GM18909 (cell line): ENCODE measurements at regions not wholly inside any gene's neighbourhood (a gene's known extent, or its start where the extent isn't known, plus 50 kb on each side); places are given as distances from the start of the nearest gene placed in this dataset.

Source experiments
- ATAC-seq: cut with Tn5 transposase; IDR thresholded peaks from one replicate; pipeline ENCODE4 v1.9.1; 2021; ENCODE audit warnings: mild to moderate bottlenecking; ENCODE audit not compliant: unreplicated experiment, poor library complexity

GRCh38 chr3:106247902-106248684 lies 379.3 kb upstream of the CBLB start:
- peak; percentile 88 for ATAC-seq

- no peak for ATAC-seq
Observed at GRCh38 chr3:106249159-106249558, 380.3 kb upstream of the CBLB start.

GRCh38 chr3:106249981-106250380 lies 381.2 kb upstream of the CBLB start:
- no peak for ATAC-seq

GRCh38 chr3:106251160-106251892 lies 382.5 kb upstream of the CBLB start:
- ATAC-seq: no peak

DNA sequence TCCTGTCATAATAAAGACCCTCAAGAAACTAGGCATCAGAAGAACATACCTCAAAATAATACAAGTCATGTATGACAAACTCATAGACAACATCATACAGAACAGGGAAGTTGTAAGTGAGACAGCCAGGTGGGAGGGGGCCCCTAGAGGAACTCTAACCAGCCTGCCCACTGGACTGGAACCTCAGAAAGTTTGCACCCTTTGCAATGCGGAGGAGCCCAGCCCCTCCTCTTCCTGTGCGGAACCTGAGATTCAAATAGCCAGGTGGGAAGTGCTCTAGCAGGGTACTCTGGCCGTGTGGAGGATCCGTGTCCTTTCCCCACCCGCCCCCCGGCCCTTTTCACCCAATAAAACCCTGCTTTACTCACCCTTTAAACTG lies 387.0 kb upstream of the CBLB start:
- ATAC-seq: peak; percentile 95

GRCh38 chr3:106256249-106256957 lies 387.6 kb upstream of the CBLB start:
- peak; percentile 37 for ATAC-seq

- ATAC-seq: no peak
Observed at GRCh38 chr3:106257172-106257571, 388.4 kb upstream of the CBLB start.

DNA sequence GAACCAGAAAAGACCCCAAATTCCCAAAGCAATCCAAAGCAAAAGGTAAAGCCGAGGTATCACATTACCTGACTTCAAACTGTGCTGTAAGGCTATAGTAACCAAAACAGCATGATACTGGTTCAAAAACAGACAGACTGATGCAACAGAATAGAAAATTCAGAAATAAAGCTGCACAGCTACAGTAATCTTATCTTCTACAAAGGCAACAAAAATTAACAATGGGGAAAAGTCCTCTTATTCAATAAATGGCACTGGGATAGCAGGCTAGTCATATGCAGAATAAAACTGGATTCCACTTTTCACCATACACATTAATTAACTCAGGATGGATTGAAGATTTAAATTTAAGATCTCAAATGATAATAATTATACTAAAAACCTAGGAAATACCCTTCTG lies 392.6 kb upstream of the CBLB start:
- no peak for ATAC-seq

DNA sequence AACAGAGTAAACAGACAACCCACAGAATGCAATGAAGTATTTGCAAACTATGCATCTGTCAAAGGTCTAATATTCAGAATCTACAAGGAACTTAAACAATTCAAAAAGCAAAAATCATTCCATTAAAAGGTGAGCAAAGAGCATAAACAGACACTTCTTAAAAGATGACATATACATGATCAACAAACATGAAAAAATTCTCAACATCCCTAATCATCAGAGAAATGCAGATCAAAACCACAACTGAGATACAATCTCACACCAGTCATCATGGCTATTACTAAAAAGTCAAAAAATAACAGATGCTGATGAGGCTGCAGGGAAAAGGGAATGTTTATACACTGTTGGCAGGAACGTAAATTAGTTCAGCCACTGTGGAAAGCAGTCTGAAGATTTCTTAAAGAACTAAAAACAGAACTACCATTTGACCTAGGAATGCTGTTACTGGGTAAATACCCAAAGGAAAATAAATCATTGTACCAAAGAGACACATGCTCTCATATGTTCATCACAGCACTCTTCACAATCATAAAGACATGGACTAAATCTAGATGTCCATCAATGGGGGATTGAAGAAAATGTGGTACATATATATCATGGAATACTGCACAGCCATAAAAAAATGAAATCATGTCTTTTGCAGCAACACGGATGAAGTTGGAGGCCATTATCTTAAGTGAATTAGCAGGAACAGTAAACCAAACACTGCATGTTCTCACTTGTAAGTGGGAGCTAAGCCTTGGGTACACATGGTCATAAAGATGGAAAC lies 393.3 kb upstream of the CBLB start:
- no peak for ATAC-seq

DNA sequence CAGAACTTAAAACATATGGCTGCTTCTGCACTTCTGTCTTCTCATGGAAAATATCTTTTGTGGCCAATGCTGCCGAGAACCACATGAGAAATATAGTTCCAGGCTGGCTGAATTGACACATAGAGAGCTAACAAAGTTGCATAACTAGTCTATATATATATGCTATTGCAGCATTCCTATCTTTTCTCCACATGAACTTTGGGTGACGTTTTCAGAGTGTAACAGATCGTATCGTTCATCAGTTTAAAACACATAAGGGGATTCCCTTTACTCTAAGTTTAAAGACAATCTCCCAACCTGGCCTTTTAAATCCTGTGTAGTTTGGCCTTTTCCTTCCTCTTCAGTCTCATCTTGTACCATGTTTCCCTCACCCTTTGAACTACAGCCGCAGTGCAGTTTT lies 394.2 kb upstream of the CBLB start:
- ATAC-seq: no peak

DNA sequence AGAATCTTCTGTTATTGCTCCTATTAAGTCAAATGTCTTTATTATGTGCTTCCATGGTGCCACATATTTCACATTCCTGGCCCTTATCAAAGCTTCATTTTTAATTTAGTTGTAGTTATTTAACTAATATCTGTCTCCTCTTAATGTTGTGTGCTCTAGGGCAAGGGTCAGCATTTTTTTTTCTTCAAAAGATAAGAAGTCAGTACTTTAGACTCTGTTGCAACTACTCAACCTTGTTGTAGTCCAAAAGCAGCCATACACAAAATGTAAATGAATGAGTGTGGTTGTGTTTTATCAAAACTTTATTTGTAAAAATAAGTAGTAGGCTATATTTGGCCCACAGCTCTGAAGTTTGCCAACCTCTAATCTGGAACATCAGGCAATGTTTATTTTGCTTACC lies 394.7 kb upstream of the CBLB start:
- ATAC-seq: no peak

DNA sequence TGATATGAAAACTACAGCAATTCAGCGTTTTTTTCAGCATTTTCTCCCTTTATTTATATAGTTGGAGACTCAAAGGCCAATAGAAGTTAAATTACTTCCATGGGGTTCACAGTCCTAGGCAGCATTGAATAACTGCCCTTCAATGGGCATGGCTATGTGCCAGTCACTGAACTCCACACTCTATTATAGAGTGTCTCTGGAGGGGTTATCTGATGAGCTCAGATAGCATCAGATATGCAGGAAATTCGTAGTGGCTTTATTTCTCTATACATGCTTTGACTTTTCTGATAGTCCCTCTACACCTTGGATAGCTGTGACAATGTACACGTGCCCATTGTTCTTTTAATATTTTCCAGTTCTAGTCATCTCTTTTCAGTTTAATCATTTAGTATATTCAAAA lies 396.9 kb upstream of the CBLB start:
- ATAC-seq: no peak

DNA sequence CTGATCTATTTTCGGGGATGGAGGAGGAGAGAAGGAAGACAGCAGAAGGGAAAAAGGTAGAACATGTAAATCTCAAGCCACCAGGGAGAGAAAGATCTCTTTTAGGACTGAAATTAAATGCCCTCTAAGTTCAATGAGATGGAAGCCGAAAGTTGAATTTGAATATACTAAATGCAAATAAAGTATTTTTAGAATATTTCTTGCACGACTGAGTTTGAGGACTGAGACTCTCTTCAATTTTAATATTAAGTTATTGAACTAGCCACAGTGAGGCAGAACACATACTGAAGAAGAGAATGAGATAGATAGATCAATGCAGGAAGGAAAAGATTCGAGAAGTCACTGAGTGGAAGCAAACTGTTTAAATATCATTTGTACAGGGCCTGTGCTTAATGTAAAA lies 399.9 kb upstream of the CBLB start:
- no peak for ATAC-seq

- ATAC-seq: no peak
Observed at GRCh38 chr3:106272302-106272701, 403.5 kb upstream of the CBLB start.

GRCh38 chr3:106275592-106275991 lies 406.8 kb upstream of the CBLB start:
- no peak for ATAC-seq

DNA sequence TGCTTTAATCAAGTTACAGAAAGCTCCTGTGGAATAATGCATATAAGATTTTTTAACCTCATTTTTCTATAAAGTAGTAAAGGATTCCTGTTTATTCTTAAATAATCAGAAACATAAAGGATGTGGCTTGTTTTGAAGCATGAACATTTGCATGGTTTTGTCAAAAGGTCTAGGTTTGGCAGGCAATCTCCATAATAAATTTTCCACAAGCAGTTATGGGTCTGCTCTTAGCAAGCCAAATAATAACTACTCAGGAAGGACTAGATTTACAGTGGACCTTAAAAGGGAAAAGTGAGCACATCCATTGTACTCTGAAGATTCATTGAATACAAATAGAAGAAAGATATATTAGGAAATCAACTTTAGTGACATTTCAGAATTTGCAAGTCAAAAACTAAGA lies 407.3 kb upstream of the CBLB start:
- no peak for ATAC-seq

DNA sequence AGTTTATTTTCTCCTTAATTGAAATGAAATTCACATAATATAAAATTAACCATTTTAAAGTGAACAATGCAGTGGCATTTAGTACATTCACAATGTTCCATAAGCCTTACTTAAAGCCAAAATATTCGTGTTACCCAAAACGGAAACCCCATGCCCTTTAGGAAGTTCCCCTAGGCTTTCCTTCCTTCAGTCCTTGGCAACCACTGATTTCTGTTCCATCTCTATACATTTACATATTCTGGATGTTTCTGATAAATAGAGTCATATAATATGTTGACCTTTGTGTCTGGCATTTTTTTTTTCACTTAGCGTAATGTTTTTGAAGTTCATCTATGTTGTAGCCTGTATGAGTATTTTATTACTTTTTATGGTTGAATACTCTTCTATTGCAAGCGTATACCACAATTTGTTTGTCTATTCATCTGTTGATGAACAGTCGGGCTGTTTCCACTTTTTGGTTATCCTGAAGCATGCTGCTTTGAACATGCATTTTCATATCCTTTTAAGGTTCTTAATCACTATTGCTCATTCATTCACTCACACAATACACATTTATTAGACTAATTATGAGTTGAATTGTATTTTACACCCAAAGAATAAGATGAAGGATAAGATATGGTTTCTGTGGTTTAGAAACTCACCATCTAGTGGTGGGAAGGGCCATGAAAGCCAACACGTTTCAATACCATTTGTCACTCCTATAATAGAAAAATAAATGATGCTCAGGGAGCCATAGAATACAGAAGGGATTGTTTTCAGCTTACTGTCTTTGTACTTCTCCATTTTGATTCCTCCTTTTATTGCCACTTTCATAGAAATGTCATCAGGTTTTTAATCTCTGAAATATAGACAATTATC lies 408.2 kb upstream of the CBLB start:
- no peak for ATAC-seq

DNA sequence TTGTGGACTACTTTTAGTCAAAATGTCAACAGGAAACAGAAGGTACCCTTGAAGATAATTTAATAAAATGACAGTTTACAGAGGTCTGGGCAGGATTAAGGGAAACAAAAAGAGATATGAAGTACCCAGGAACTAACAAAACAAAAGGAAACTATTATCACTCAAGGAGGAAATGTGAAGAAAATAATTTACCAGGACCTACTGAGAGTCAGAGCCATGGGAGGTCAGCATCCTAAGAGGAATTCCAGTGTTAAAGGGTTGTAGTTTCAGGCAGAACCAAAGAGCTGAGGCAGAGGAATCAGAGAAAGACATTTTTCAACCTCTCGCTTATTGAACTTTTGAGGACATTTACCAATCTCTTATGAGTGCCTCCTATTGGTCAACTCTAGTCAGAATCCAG lies 408.9 kb upstream of the CBLB start:
- no peak for ATAC-seq

DNA sequence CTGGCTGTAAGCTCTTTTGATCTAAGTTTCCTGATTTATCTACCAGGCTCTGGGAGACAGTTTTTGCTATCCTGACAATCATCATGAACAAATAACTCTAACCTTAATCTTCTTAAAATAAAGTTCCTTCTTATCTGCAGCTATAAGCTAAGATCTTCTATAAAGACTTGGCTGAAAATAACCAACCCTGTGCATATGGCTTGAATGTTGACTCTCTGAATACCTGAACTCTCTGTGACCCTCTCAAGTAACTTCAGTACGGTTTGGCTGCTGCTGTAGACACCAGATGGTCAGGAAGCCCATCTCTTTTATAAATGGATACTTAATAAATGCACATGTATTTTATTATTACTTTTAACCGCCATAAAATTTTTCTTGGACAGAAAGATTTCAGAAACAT lies 412.4 kb upstream of the CBLB start:
- ATAC-seq: no peak

DNA sequence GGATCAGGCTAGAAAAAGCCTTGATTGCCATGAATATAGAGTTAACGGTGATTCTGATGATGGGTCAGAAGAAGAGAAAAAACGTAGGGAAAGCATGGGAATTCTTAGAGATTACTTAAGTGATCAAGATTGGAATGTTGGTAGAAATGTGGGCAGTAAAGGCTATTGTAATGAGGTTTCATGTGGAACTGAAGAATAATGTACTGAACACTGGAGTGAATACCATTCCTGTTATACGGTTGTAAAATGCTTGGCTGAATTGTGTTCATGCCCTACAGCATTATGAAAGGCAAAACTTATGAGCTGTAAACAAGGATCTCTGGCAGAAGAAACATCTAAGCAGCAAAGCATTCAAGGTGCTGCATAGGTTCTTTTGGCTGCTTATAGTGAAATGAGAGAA lies 414.1 kb upstream of the CBLB start:
- ATAC-seq: no peak
